Activated CD8-positive, alpha-beta memory T cell treated with anti-CD3 and anti-CD28 coated beads for 48 hours (primary cell): ENCODE measurements at regions not wholly inside any gene's neighbourhood (a gene's known extent, or its start where the extent isn't known, plus 50 kb on each side); places are given as distances from the start of the nearest gene placed in this dataset.
"Not testable (repeated sequence)": the region's sequence is repeated elsewhere in the genome, so short reads cannot be mapped to it uniquely, and the experiment has no call there.

Experiments used
- DNase-seq, 3 experiments: peaks; one replicate each; pipeline ENCODE4 v3.0.0-alpha.2; 2020; ENCODE audit warnings: low read depth in 2 of 3, low spot score in 2 of 3

DNA sequence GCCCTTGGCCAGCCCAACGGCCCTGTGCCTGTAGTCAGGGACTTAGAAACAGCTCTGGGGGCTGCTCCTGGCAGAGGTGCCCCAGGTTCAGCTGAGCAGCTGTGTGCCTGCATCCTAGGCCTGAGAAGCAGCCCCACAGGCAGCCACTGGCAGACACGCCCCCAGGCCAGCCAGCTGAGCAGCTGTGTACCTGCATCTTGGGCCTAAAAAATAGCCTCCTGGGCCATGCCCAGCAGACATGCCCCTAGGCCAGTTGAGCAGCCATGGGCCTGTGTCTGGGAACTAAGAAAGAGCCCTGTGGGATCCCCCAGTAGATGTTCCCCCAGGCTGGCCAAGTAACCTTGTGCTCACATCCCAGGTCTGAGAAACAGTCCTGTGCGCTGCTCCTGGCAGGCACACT lies 64.0 kb downstream of the TBR1 start:
- no peak for DNase-seq

DNA sequence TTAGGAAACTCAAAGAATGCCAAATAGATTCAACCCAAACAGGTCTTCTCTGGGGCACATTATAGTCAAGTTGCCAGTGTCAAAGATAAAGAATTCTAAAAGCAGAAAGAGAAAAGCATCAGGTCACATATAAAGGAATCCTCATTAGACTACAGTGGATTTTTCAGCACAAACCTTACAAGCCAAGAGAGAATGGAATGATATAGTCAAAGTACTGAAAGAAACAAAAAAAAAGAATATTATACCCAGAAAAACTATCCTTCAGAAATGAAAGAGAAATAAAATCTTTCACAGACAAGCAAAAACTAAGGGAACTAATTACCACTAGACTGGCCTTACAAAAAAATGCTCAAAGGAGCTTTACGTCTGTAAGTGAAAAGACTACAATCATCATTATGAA lies 65.5 kb downstream of the TBR1 start:
- DNase-seq: no peak

DNA sequence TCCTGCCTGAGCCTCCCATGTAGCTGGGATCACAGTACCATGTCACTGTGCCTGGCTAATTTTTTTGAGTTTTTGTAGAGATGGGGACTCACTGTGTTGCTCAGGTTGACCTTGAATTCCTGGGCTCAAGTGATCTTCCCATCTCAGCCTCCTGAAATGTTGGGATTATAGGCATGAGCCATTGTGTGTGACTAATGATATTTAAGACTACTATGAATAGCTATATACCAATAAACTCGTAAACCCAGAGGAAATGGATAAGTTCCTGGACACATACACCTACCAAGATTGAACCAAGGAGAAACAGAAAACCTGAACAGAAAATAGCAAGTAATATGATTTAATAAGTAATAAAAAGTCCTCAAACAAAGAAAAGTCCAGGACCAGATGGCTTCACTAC lies 68.0 kb downstream of the TBR1 start:
- no peak for DNase-seq

DNA sequence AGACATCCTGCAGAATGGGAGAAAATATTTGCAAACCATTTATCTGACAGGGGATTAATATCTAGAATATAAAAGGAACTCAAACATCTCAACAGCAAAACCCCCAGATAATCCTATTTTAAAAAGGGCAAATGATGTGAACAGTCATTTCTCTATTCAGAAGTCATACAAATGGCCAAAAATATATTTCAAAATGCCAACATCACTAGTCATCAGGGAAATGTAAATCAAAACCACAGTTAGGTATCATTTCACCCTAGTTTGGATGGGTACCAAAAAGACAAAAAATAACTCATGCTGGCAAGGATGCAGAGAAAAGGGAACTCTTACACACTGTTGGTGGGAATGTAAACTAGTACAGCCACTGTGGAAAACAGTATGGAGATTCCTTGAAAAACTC lies 70.0 kb downstream of the TBR1 start:
- DNase-seq: no peak

DNA sequence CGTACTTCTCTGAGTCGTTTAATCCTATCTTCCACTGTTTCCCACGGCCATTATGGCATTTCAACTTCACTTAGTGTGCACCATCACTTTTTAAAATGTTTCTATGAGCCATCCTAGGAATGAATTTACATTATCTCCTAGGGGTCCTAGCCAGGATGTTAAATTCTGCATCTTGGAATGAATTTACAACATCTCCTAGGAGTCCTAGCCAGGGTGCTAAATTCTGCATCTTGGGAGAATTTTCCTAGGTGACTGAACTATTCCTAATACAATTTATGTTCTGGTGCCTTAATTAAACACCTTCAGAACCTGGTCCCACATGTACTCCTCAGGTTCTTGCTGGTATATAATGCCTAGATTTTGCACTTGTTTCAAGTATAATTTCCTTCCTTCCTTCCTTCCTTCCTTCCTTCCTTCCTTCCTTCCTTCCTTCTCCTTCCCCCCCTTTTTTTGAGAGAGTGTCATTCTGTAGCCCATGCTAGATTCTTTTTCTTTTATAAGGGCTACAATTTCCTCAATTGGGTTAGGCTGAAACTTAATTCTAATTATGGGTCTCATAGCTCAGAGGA lies 72.1 kb downstream of the TBR1 start:
- no peak for DNase-seq

DNA sequence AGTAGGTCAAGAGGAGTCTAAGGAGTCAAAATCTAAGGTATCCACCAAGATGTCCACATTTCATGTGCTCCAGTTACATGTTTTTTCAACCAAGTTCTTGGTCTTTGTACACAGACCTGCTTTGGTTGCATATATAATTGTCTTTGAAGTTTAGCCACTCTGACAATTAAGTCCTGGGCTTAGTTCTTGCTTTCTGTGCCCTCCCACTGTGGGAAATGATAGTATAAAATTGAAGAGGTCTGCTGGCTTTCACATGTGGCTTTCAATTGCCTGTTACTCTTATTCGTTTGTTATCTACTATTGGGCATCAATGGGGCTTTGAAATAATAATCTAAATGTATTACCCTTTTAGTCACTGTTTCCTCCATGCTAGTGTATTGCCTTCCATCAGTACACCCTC lies 72.8 kb downstream of the TBR1 start:
- no peak for DNase-seq

DNA sequence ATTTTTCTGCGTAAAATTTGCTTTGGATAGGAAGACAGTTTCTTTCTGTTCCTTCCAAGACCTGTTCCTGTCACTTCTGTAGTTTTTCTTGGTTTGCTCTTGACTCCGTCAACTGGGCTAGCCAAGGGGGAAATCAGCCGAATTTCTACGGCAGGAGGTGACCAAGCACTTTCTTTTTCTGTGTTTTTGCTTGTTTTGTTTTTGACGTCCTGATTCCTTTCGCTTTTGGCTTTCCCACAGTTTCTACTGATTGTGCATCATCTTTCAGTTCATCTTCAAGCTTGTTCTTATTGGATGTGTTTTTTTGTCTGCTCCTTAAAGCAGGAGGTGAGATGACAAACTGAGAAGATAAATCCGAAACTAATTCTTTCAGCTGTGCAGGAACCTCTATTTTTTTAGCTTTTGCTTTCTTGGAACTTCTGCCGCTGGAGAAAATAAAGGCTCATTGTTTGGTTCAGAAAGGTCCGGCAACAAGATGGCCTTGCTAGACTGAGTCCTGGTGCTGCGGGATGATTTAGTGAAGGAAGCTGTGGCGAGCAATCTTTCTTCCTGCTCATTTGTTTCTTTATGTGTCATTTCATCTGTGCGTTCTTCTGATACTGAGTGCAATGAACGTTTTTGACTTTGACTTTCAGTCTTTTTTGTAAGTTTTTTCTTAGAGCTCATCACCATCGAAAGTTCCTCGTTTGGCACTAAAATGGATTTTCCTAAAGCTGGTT lies 85.0 kb downstream of the TBR1 start:
- DNase-seq: not testable (repeated sequence)

DNA sequence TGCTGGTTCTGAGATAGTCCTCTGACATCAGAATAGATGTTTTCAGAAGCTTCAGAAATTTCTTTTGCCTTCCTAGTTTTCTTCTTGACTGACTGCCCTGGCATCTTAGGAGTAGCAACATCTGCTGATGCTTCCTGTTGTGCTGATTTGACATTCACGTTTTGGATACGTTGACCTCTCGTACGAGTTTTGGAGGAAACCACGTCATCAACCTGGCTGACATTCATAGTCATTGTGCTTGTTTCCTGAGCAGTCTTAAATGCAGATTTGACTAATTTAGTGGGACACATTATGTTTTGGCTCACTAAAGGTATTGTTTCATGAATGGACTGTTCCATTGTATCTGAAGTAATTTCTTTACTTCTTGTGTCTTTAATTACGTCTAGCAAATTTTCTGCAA lies 86.2 kb downstream of the TBR1 start:
- not testable (repeated sequence) for DNase-seq

DNA sequence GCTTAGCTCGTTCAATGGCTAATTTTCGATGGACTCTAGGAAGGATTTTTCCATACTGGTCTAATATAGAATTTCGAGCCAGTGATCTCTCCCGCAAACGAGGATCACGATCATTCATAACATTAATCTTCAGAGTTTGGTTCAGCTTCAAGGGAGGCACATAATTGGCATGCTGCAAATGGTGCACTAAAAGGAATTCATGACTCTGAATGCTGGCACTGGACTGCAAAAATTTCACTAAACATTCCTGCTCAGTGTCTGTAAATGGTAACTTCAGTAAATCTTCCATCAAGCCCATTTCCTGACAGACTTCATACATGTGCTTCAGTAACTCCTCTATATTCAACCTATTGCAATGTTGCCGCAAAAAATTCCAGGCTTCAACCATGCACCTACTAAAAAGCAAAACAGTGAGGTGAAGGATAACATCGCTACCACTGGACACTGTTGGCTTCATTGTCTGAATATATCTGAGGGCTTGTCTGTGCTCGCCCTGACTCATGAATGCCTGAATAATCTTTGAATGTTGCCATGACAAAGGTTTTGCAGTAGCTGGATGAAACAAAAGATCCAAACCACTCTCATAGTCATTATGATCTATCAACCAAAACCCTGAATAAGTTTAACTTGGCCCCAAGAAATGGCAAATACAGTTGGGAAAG lies 88.7 kb downstream of the TBR1 start:
- DNase-seq: not testable (repeated sequence)

DNA sequence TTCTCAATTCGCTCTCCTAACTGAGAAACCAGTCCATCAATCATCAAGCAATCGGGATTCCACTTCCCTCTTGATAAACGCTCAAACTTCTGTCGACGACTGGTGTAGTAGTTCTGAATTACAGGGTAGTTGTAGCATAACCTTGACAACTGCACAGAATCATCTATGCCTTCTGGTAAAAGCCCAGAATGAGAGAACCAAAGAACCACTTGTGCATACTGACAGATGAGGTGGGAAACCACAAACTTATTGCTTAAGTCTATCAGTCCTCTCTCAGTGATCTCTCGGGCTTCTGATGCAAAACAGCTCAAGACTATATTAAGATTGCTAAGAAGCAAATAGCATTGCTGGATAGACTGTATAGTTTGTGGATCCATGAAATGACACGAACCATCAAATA lies 89.4 kb downstream of the TBR1 start:
- not testable (repeated sequence) for DNase-seq

DNA sequence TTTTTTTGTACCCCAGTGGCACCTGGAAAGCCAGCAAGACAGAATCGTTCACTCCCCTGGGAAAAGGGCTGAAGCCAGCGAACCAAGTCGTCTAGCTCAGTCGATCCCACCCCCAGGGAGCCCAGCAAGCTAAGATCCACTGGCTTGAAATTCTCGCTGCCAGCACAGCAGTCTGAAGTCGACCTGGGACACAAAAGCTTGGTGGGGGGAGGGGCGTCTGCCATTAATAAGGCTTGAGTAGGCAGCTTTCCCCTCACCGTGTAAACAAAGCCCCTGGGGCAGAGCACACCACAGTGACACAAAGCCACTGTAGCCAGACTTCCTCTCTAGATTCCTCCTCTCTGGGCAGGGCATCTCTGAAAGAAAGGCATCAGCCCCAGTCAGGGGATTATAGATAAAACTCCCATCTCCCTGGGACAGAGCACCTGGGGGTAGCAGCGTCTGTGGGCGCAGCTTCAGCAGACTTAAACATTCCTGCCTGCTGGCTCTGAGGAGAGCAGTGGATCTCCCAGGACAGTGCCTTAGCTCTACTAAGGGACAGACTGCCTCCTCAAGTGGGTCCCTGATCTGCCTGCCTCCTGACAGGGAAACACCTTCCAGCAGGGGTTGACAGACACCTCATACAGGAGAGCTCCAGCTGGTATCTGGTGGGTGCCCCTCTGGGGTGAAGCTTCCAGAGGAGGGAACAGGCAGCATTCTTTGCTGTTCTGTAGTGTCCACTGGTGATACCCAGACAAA lies 97.4 kb downstream of the TBR1 start:
- DNase-seq: not testable (repeated sequence)

DNA sequence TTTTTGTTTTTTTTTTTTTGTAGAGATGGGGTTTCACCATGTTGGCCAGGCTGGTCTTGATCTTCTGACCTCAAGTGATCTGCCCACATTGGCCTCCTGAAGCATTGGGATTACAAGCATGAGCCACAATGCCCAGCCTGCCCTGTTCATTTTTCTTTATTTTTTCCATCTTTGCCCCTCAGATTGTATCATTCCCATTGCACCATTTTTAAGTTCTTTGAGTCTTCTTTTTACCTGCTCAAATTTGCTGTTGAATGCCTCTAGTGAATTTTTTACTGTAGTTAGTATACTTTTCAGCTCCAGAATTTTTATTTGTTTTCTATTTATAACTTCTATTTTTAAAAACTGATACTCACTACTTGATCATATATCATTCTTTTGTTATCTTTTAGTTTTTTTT lies 101.4 kb upstream of the SLC4A10 start:
- DNase-seq: no peak

DNA sequence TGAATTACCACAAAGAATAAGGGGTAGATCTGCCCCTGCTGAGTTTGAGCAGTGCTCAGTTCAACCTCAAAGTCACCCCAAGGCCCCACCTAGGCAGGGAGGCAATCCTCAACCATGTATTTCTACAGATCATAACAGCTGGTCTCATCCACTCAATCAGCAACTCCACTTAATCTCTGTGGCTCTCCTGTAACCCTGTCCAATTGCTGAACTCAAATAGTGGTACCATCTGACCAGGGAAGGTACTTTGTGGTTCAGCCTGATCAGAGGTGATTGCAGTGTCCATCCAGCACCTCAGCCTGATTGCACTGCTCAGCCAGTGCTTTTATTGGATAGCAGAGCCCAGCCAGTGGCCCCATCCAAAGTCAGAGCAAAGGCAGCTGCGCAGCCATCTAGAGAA lies 91.0 kb upstream of the SLC4A10 start:
- DNase-seq: no peak

DNA sequence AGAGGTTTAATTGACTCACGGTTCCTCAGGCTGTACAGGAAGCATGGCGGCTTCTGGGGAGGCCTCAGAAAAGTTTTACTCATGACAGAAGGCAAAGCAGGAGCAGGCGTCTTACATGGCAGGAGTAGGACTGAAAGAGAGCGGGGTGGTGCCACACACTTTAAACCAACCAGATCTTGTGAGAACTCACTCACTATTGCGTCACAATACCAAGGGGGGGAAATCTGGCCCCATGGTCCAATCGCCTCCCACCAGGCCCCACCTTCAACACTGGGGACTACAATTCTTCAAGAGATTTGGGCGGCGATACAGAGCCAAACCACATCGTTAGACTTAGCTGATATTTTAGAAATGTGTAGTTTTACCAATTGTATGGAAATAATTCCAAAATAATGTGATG lies 77.6 kb upstream of the SLC4A10 start:
- no peak for DNase-seq

DNA sequence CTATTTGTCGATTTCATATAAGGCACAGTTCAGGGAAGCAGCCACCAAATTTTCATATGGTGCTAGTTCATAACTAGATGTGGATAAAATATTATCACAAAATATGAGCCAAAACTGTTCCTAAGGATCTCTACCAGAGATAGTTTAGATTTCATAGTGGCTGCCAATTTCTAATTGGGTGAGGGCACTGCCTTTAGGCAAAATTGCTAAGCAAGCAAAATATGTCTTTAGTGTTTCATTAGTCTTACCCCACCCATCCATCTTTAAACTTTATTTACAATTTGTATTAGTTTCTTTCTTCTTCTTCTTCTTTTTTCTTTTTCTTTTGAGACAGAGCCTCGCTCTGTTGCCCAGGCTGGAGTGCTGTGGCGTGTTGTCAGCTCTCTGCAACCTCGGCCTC lies 77.1 kb upstream of the SLC4A10 start:
- DNase-seq: no peak

DNA sequence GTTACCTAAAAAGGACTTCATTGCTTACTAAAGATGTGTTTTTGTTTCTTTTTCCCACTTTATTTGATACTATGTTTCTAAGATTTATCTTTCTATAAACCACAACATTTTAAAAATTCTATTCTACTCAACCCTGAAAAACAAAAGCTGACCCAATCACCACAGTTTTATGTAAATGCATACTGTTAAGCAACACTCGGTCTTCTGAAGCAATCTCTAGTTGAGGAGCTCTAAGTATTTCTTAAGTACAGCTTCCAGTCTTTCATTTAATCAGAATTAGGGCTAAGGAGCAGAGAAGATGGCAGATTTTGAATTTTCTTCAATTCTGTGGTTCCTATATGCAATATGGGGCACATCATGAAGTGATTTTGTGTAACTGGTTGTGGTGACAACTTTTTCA lies 72.2 kb upstream of the SLC4A10 start:
- DNase-seq: no peak

DNA sequence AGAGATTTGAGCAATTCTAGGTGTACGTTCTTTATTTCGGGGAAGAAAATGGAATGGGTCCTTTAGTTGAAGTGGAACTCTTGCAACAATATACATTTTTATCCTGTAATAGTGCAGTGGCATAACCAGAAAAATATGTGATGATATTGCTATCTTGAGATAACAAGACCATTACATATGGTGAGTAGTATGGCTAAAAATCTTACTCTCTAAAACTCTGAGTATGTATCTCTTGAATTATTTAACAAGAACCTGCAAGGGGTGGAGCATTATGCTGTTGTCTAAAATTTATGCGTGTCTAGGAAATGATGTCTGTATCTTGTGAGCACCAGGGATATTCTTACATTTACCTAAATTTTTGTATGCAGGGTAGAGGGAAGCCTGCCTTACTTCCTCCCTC lies 68.4 kb upstream of the SLC4A10 start:
- DNase-seq: no peak

DNA sequence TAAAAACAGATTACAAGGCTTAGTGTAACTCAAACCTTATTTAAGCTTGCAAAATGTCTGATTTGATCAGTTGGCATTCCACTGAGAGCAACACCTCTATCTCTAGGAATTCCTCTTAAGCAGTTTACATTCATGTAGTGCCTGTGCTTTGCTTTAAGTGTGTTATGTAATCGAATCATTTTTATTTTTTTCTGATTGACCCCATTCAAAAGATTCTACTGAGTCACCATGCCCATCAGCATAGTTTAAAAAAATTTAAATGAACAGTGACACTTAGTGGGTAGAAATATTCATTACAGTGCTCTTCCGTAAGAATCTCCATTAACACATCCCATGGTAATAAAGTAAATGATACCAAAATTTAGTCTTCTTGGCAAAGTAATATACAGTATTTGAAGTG lies 67.8 kb upstream of the SLC4A10 start:
- no peak for DNase-seq

DNA sequence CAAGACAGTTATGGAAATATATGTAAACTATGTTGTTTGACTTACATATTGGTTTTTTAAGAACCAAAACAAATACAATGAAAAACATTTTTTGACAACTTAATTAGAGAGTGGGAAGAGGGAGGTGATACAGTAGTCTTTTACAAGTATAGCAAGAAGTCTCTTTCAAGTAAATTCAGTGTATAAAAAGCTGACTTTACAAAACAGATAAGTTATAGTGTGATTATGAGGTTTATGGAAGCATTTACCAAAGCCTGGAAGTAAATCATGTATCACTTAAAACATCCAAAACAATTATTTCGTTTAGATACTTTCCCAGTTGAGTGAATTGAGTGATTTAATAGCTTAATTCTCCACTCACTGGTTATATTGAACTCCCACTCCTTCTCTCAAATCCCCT lies 66.7 kb upstream of the SLC4A10 start:
- no peak for DNase-seq

DNA sequence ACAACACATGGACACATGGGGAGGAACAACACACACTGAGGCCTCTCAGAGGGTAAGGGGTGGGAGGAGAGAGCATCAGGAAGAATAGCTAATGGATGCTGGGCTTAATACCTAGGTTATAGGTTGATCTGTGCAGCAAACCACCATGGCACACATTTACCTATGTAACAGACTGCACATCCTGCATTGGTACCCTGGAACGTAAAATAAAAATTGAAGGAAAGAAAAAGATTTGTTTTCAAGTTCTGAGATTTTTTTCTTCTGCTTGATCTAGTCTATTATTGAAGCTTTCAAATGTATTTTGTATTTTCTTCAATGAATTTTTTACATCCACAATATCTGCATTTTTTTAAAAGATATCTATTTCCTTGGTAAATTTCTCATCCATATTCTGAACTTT lies 59.3 kb upstream of the SLC4A10 start:
- no peak for DNase-seq

DNA sequence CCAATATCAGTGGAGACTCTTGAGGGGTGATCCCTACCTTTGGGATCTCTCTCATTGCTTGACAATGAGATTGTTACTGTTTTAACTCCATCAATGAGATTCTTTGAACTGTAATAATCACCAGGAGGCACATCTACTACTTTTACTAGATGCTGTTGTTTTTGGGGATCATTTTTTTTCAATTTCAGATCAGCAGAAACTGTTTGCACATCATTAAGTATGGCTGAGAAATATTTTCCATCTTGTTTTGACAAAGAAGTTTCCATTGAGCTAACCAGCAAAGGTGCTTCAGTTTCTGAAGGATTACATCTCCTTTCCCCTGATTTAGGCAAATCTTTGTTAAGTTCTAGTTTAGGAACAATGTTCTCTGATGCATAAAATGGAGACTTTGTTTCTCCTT lies 54.8 kb upstream of the SLC4A10 start:
- DNase-seq: no peak

DNA sequence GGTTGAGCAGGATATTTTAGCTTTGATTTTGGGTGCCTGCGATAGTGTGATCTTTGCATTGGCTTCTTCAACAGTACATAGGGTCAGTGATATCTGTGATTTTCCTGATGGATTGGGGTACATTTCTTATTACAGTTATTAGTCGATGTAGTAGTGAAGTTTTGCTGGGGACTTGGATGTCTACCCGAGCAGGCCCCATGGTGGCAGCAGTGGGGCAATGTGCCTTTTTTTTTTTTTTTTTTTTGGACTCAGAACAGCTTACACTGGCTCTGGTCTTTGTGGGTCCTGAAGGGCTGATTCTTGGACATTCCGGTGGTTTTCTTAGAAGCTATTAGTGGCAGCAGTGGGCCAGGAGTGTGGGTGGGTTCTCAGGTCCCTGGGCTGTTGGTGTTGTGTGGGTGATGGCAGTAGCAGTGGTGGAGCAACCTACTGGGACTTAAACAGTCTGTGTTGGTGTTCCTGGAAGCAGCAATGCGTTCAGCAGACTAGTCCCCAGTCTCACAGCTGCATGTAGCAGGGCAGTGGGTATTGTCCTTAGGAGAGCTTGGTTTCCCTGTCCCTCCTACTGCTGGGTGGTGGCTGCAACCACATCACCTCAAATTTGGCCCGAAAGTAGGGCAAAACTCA lies 53.7 kb upstream of the SLC4A10 start:
- peak in 1 of 3 experiments; percentile 2 for DNase-seq
